ENCODE measurements at regions not wholly inside any gene's neighbourhood (a gene's known extent, or its start where the extent isn't known, plus 50 kb on each side); places are given as distances from the start of the nearest gene placed in this dataset.
"Not testable (repeated sequence)": the region's sequence is repeated elsewhere in the genome, so short reads cannot be mapped to it uniquely, and the experiment has no call there.

GRCh38 chr3:125838857-125839256 is 130.1 kb upstream of the ROPN1B start:
- BruUV-seq (replicated peaks); H3K4me1 ChIP-seq; H3K36me3 ChIP-seq (ENCODE audit: control insufficient read depth, insufficient read depth, low read length); H3K4me3 Mint-ChIP-seq (ENCODE audit: unreplicated experiment); POLR2A ChIA-PET; H3K27me3 ChIP-seq (replicated peaks; ENCODE audit: control insufficient read depth, insufficient read depth, low read length); H3K9me3 ChIP-seq; intact Hi-C loops (cut with micrococcal nuclease; ENCODE audit: unreplicated experiment); H3K27ac Mint-ChIP-seq (ENCODE audit: unreplicated experiment); CTCF ChIA-PET; DNase-seq; H3K4me3 ChIP-seq (ENCODE audit: low read depth, low read length); H3K27me3 Mint-ChIP-seq (ENCODE audit: insufficient read depth, unreplicated experiment); H3K36me3 Mint-ChIP-seq (ENCODE audit: insufficient read depth, unreplicated experiment): not testable (repeated sequence)
- Mint-ChIP-seq H3K4me1 (ENCODE audit: low read depth, unreplicated experiment) (peaks cover 25% of the 10 kb centered on the region), H3K9me3 (ENCODE audit: unreplicated experiment) (peaks cover 11% of the 10 kb centered on the region)

- H3K36me3 Mint-ChIP-seq (ENCODE audit: insufficient read depth, unreplicated experiment); H3K4me3 Mint-ChIP-seq (ENCODE audit: unreplicated experiment); POLR2A ChIA-PET; BruUV-seq (replicated peaks); intact Hi-C loops (cut with micrococcal nuclease; ENCODE audit: unreplicated experiment); CTCF ChIA-PET; H3K4me3 ChIP-seq (ENCODE audit: low read depth, low read length); H3K27me3 Mint-ChIP-seq (ENCODE audit: insufficient read depth, unreplicated experiment); H3K4me1 ChIP-seq; DNase-seq; H3K27me3 ChIP-seq (replicated peaks; ENCODE audit: control insufficient read depth, insufficient read depth, low read length); H3K9me3 ChIP-seq; H3K36me3 ChIP-seq (ENCODE audit: control insufficient read depth, insufficient read depth, low read length); H3K27ac Mint-ChIP-seq (ENCODE audit: unreplicated experiment): not testable (repeated sequence)
- peaks cover 11% of the 10 kb centered on the region for H3K9me3 Mint-ChIP-seq (ENCODE audit: unreplicated experiment)
- peaks cover 15% of the 10 kb centered on the region for H3K4me1 Mint-ChIP-seq (ENCODE audit: low read depth, unreplicated experiment)
Observed at GRCh38 chr3:125840465-125840864, 128.5 kb upstream of the ROPN1B start.

- POLR2A ChIA-PET; H3K36me3 ChIP-seq (ENCODE audit: control insufficient read depth, insufficient read depth, low read length); intact Hi-C loops (cut with micrococcal nuclease; ENCODE audit: unreplicated experiment); H3K4me1 Mint-ChIP-seq (ENCODE audit: low read depth, unreplicated experiment); DNase-seq; H3K27me3 ChIP-seq (replicated peaks; ENCODE audit: control insufficient read depth, insufficient read depth, low read length); H3K9me3 ChIP-seq; H3K36me3 Mint-ChIP-seq (ENCODE audit: insufficient read depth, unreplicated experiment); H3K4me1 ChIP-seq; H3K4me3 Mint-ChIP-seq (ENCODE audit: unreplicated experiment); H3K27ac Mint-ChIP-seq (ENCODE audit: unreplicated experiment); BruUV-seq (replicated peaks); H3K27me3 Mint-ChIP-seq (ENCODE audit: insufficient read depth, unreplicated experiment); H3K4me3 ChIP-seq (ENCODE audit: low read depth, low read length); CTCF ChIA-PET: not testable (repeated sequence)
- peaks cover 10% of the 10 kb centered on the region for H3K9me3 Mint-ChIP-seq (ENCODE audit: unreplicated experiment)
Observed at GRCh38 chr3:125847966-125848365, 121.0 kb upstream of the ROPN1B start.

- H3K4me3 Mint-ChIP-seq (ENCODE audit: unreplicated experiment); H3K36me3 Mint-ChIP-seq (ENCODE audit: insufficient read depth, unreplicated experiment); DNase-seq; H3K4me1 ChIP-seq; H3K9me3 ChIP-seq; CTCF ChIA-PET; BruUV-seq (replicated peaks); H3K4me1 Mint-ChIP-seq (ENCODE audit: low read depth, unreplicated experiment); POLR2A ChIA-PET; H3K9me3 Mint-ChIP-seq (ENCODE audit: unreplicated experiment); H3K27me3 Mint-ChIP-seq (ENCODE audit: insufficient read depth, unreplicated experiment); intact Hi-C loops (cut with micrococcal nuclease; ENCODE audit: unreplicated experiment); H3K27ac Mint-ChIP-seq (ENCODE audit: unreplicated experiment); H3K27me3 ChIP-seq (replicated peaks; ENCODE audit: control insufficient read depth, insufficient read depth, low read length); H3K4me3 ChIP-seq (ENCODE audit: low read depth, low read length); H3K36me3 ChIP-seq (ENCODE audit: control insufficient read depth, insufficient read depth, low read length): not testable (repeated sequence)
Observed at GRCh38 chr3:125855006-125855405, 114.0 kb upstream of the ROPN1B start.

- intact Hi-C loops (cut with micrococcal nuclease; ENCODE audit: unreplicated experiment); H3K27me3 ChIP-seq (replicated peaks; ENCODE audit: control insufficient read depth, insufficient read depth, low read length); H3K27me3 Mint-ChIP-seq (ENCODE audit: insufficient read depth, unreplicated experiment); H3K4me1 ChIP-seq; CTCF ChIA-PET; H3K9me3 ChIP-seq; H3K4me3 ChIP-seq (ENCODE audit: low read depth, low read length); H3K9me3 Mint-ChIP-seq (ENCODE audit: unreplicated experiment); POLR2A ChIA-PET; BruUV-seq (replicated peaks); H3K36me3 Mint-ChIP-seq (ENCODE audit: insufficient read depth, unreplicated experiment); H3K4me1 Mint-ChIP-seq (ENCODE audit: low read depth, unreplicated experiment); H3K36me3 ChIP-seq (ENCODE audit: control insufficient read depth, insufficient read depth, low read length); DNase-seq; H3K27ac Mint-ChIP-seq (ENCODE audit: unreplicated experiment); H3K4me3 Mint-ChIP-seq (ENCODE audit: unreplicated experiment): not testable (repeated sequence)
Observed at GRCh38 chr3:125860547-125860946, 108.4 kb upstream of the ROPN1B start.

GRCh38 chr3:125862841-125863254 is 106.1 kb upstream of the ROPN1B start:
- H3K36me3 Mint-ChIP-seq (ENCODE audit: insufficient read depth, unreplicated experiment); H3K27me3 Mint-ChIP-seq (ENCODE audit: insufficient read depth, unreplicated experiment); H3K4me1 Mint-ChIP-seq (ENCODE audit: low read depth, unreplicated experiment); H3K9me3 Mint-ChIP-seq (ENCODE audit: unreplicated experiment); BruUV-seq (replicated peaks); intact Hi-C loops (cut with micrococcal nuclease; ENCODE audit: unreplicated experiment); H3K4me3 ChIP-seq (ENCODE audit: low read depth, low read length); H3K27ac Mint-ChIP-seq (ENCODE audit: unreplicated experiment); POLR2A ChIA-PET; H3K4me3 Mint-ChIP-seq (ENCODE audit: unreplicated experiment); H3K4me1 ChIP-seq; H3K9me3 ChIP-seq; H3K27me3 ChIP-seq (replicated peaks; ENCODE audit: control insufficient read depth, insufficient read depth, low read length); H3K36me3 ChIP-seq (ENCODE audit: control insufficient read depth, insufficient read depth, low read length); CTCF ChIA-PET: not testable (repeated sequence)
- peak; percentile 30 to 40 for DNase-seq

- CTCF ChIA-PET; H3K27me3 Mint-ChIP-seq (ENCODE audit: insufficient read depth, unreplicated experiment); H3K4me1 Mint-ChIP-seq (ENCODE audit: low read depth, unreplicated experiment); H3K4me1 ChIP-seq; H3K36me3 Mint-ChIP-seq (ENCODE audit: insufficient read depth, unreplicated experiment); BruUV-seq (replicated peaks); H3K4me3 Mint-ChIP-seq (ENCODE audit: unreplicated experiment); intact Hi-C loops (cut with micrococcal nuclease; ENCODE audit: unreplicated experiment); H3K9me3 Mint-ChIP-seq (ENCODE audit: unreplicated experiment); H3K36me3 ChIP-seq (ENCODE audit: control insufficient read depth, insufficient read depth, low read length); H3K4me3 ChIP-seq (ENCODE audit: low read depth, low read length); H3K27me3 ChIP-seq (replicated peaks; ENCODE audit: control insufficient read depth, insufficient read depth, low read length); H3K9me3 ChIP-seq; DNase-seq; H3K27ac Mint-ChIP-seq (ENCODE audit: unreplicated experiment); POLR2A ChIA-PET: not testable (repeated sequence)
Observed at GRCh38 chr3:125864532-125864931, 104.4 kb upstream of the ROPN1B start.

All from Caco-2 (cell line).